ES-I3 (cell line): ENCODE measurements at regions not wholly inside any gene's neighbourhood (a gene's known extent, or its start where the extent isn't known, plus 50 kb on each side); places are given as distances from the start of the nearest gene placed in this dataset.

Experiments used
- H3K36me3 ChIP-seq: 2 replicates; pipeline ENCODE4 v1.6.1; 2013; ENCODE audit warnings: mild to moderate bottlenecking, low read length, control low read depth, moderate library complexity; ENCODE audit not compliant: insufficient read depth
- H3K4me1 ChIP-seq: 2 replicates; pipeline ENCODE4 v1.6.1; 2013; ENCODE audit warnings: mild to moderate bottlenecking, control low read depth, low read length; ENCODE audit not compliant: insufficient read depth
- H3K9ac ChIP-seq: 2 replicates; pipeline ENCODE4 v1.6.1; 2013; ENCODE audit warnings: low read depth, mild to moderate bottlenecking, low read length, moderate library complexity
- H3K9me3 ChIP-seq: 2 replicates; pipeline ENCODE4 v1.6.1; 2013; ENCODE audit warnings: mild to moderate bottlenecking, low read length, moderate library complexity; ENCODE audit not compliant: control insufficient read depth, insufficient read depth

DNA sequence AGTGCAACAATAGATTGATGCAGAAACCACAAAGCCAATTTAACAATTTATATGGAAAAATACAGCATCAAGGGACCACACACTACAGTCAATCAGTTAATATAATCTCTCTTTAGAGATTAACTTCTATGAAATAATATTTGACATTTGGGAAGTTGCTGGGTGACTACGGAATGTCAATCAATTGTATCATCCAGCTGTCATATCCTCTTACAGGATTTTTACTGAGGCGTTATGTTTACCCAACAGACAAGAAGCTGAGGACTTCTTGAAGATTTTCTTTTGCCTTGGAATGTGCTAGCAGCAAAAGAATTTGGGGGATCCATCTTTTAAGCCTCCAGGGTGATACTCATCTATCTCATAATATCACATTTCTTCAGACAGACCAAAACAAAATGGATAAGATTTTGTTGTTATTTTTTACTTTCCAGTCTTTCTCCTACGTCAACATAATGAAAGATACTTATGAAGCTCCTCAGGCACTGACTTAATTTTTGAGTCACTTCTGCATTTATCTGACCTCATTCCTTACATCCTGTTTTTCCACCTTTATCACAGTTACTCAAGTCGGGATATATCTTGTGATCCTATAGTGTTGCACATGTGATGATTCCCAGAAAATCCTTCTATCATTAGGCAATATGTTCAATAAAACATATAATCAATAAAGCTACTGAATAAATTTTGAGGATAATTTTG is 227.2 kb upstream of the SPHKAP start:
- no peaks in the 10 kb centered on the region for H3K36me3 ChIP-seq
- H3K4me1 ChIP-seq, result no peaks in the 10 kb centered on the region
- no peak overlapping the region for H3K9ac ChIP-seq
- H3K9me3 ChIP-seq, result no peaks in the 10 kb centered on the region

DNA sequence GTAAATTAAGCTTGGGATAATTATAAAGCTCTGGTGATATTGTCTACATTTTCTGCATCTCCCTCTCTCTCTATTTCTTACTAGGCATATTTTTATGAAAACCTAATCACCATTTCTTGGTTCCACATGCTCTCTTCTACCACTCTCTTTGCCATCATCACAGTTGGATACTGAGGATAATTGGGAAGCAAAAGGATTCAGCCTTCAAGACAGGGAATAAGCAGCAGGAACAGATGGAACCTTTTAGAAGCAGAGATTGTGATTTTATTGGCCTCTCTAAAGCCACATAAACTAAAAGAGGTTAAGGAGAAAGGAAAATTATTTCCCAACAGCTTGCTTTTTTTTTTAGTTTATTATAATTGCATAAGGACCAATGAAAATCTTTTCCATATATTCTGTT is 226.3 kb upstream of the SPHKAP start:
- Histone ChIP-seq H3K36me3 (no peaks in the 10 kb centered on the region), H3K9ac (no peak overlapping the region), H3K4me1 (no peaks in the 10 kb centered on the region), H3K9me3 (no peaks in the 10 kb centered on the region)

DNA sequence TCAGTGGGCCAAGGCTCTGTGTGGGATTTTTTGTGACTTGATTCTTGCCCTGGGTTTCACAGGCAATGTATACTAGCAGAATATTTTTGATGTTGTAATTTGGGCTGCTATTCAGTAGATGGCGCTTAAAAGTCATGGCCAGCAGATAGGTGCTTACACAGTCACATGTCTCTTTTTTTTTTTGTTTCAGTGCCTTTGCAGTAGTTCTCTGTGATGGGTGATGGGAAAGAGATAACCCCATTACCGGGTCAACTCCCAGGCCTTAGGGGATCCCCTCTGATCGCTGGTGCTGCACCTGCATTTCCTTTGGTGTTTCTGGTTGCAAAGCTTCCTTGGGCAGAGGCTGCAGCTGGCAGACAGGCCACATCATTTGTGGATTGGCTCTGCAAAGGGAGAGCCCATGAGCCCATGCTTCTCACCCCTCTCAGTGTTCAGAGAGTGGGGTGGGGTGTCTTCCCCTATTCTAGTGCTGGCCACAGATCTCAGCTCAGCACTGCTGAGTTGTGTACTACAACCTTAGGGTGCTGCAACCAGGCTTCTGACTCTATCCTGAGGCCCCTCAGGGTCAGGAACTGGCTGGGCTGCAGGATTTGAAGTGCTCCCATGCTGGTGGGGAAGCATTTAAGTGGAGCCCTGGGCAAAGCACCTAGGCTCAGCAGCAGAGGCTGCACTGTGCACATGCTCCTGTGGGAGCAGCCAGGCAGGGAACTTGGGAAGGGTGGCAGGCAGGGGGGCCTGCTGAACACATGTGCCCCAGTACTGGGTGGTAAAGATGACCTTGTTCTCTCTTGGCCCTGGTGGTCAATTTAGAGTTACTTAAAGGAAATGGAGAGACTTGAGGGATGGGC is 219.8 kb upstream of the SPHKAP start:
- H3K9me3 ChIP-seq, result no peaks in the 10 kb centered on the region; the same call in 1 of the 2 replicates
- H3K4me1 ChIP-seq, result no peaks in the 10 kb centered on the region
- no peaks in the 10 kb centered on the region for H3K36me3 ChIP-seq
- H3K9ac ChIP-seq, result no peak overlapping the region

DNA sequence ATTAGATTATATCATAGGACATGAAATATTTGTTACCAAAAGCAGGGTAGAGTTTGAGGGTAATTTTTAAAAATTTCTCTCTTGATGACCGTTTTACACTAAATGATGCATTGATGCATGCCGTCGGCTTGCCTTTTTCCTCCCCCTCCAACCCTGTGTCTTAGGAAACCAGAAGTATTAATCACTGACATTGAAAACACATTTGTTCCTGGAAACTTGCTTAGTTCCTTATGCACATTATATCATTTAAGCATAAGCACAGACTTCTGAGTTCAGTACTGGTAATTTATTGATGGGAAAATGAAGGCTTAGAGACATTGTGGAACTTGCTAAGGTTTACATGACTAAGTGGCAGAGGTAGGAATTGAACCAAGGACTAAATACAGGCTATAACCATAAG is 206.3 kb upstream of the SPHKAP start:
- no peaks in the 10 kb centered on the region; the same call in none of the 2 replicates for H3K9me3 ChIP-seq
- no peak overlapping the region for H3K9ac ChIP-seq
- no peaks in the 10 kb centered on the region for H3K4me1 ChIP-seq

DNA sequence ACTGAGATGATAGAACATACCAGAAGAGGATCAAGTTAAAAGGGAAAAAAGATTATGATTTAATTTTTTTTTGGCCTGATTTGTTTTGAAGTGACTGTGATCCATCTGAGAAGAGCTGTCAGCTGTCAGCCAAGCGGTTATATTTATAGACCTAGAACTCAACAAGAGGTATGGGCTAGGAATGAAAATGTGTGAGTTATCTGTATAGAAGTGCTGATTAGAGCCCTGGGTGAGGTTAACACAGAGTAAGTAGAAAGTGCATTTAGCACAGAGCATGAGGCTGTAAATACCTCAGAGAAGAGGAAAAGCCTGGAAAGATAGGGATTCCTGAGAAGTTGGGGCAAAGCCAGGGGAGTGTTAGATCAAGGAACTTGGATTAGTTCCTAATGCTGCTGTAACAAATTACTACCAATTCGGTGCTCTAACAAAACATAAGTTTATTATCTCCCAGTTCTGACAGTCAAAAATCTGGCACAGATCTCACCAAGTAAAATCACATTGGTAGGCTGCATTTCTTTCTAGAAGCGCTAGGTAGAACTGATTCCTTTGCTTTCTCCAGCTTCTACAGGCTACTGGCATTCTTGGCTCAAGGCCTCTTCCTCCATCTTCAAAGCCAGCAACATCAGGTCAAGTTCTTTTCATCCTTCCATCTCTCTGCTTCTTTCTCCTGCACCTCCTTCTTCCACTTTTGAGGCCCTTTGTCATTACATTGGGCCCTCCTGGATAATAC is 197.4 kb upstream of the SPHKAP start:
- Histone ChIP-seq H3K9me3 (no peaks in the 10 kb centered on the region), H3K9ac (no peak overlapping the region), H3K4me1 (no peaks in the 10 kb centered on the region), H3K36me3 (no peaks in the 10 kb centered on the region)

More for the DNA sequence above, 206.3 kb upstream of the SPHKAP start:
- H3K36me3 ChIP-seq, result no peaks in the 10 kb centered on the region

DNA sequence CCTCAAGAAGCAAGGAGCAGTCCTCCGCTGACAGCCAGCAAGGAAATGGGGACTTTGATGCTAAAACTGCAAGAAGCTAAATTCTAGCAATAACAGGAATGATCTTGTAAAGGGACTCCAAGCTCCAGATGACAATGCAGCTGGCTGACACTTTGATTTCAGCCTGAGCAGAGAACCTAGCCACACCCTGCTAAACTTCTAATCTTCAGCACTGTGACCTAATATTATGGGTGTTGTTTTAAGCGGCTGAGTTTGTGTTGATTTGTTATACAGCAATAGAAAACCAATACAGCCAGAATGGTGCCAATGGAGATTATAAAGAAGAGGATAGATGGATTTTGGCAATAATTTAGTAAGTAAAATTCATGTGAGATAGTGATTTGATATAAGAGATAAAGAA is 196.7 kb upstream of the SPHKAP start:
- Histone ChIP-seq H3K9ac (no peak overlapping the region), H3K36me3 (no peaks in the 10 kb centered on the region), H3K4me1 (no peaks in the 10 kb centered on the region), H3K9me3 (no peaks in the 10 kb centered on the region)

DNA sequence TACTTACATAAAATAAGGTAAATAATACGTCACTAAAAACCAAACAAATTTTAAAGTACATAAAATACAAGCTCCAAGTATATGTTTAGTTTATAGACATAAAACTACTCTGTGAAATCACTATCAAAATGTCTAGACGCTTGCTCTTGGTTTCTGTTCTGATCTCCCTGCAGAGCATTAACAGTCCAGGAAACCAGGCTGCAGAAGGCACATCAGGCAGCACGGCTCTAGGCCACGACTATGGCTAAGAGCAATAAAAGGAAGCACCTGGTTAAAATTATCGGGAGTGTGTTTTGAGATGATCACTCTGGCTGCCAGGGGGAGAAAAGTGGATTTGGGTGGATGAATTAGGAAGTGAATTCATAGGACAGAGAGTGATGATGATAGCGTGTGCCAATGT is 196.0 kb upstream of the SPHKAP start:
- H3K9ac ChIP-seq, result no peak overlapping the region
- no peaks in the 10 kb centered on the region for H3K36me3 ChIP-seq
- H3K9me3 ChIP-seq, result no peaks in the 10 kb centered on the region
- no peaks in the 10 kb centered on the region for H3K4me1 ChIP-seq

DNA sequence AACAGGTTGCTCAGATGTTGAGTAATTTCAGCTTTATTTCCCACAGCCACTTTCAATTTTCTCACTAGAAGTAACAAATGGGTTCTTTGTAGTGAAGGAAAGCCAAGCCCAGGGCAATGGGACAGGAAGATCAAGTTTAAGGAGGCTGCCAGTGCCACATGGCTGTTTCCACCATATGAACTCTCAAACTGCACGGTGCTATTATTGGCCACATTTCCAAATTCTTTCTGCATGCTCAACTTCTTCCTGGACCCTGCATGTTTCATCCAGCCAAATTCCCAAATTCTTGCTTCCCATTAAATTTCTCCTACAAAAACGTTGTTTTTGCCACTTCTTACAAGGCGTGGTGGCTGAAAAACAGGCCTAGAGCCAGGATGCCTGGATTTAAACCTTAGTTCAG is 193.3 kb upstream of the SPHKAP start:
- Histone ChIP-seq H3K9me3 (no peaks in the 10 kb centered on the region), H3K9ac (no peak overlapping the region), H3K36me3 (no peaks in the 10 kb centered on the region), H3K4me1 (no peaks in the 10 kb centered on the region)

DNA sequence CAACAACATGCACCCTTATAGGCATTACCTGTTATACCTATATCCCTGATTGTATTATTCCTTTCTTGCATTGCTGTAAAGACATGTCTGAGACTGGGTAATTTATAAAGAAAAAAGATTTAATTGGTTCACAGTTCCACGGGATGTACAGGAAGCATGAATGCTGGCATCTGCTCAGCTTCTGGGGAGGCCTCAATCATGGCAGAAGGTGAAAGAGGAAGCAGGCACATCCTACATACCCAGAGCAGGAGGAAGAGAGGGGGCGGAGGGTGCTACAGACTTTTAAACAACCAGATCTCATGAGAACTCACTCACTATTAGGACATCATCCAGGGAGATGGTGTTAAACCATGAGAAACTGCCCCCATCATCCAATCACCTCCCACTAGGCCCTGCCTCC is 191.7 kb upstream of the SPHKAP start:
- Histone ChIP-seq H3K9ac (no peak overlapping the region), H3K36me3 (no peaks in the 10 kb centered on the region), H3K4me1 (no peaks in the 10 kb centered on the region), H3K9me3 (no peaks in the 10 kb centered on the region)

DNA sequence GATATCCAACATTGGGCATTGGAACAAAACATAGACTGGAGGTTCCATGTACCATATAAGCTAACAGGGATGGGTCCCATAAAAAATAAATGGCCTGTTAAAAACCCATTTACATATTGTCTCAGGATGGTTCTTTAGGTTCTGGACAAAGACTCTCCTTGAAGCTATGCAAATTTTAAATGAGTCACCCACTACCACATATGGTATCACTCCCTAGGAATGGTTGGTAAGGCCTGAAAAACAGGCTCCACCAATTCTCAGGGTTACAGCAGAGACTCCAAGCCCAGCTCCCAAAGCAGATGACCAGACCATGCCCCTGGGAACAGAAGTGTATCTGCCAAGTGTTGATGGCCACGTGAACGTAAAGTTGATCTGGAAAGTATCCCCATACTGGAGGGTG is 190.7 kb upstream of the SPHKAP start:
- no peak overlapping the region for H3K9ac ChIP-seq
- no peaks in the 10 kb centered on the region for H3K9me3 ChIP-seq
- H3K4me1 ChIP-seq, result no peaks in the 10 kb centered on the region
- H3K36me3 ChIP-seq, result no peaks in the 10 kb centered on the region

DNA sequence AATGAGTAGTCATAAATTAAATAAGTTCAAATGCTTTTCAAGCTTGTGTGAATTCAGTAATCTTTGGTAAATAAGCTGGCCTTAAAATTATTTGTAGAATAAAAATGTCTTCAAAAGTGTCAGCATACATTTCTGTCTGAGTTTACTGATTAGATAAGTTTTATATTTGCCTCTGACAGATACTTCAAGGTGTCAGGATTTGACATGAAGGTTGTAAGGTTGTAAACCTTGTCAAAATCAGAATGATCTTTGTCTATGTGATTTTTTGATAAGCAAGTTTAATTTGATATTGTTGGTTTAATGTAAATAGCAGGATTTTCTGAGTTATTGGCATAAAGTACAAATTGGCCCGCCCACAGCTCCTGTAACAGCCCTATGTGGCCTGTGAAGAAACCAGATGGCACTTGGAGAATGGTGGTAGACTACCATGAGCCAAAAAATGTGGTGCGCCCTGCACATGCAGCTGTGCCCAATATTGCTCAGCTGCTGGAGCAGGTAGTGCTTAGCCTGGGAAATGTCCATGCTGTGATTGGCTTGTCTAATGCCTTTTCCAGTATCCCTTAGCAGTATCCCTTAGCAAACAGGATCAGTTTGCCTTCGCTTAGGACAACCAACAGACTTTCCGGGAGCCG is 188.0 kb upstream of the SPHKAP start:
- no peaks in the 10 kb centered on the region for H3K4me1 ChIP-seq
- H3K9ac ChIP-seq, result no peak overlapping the region
- H3K36me3 ChIP-seq, result no peaks in the 10 kb centered on the region
- H3K9me3 ChIP-seq, result no peaks in the 10 kb centered on the region

DNA sequence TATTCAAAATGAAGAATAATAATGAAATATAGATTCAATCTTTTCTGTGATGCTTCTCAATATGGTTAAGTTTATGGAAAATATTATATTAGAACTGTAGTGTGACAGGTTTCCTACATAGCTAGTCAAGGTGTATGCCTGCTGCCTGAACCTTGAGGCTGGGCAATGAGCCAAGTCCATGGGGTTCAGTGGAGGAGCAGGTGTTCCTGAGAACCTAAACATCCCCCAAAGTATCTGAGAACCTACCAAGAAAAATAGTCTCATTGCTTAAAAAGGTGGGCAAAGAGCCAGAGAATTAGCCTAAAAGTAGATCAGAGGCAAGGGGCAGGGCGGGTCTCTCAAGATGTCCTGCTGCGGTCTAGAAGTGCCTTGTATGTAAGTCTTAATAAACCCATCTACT is 185.9 kb upstream of the SPHKAP start:
- Histone ChIP-seq H3K9me3 (no peaks in the 10 kb centered on the region), H3K4me1 (no peaks in the 10 kb centered on the region), H3K36me3 (no peaks in the 10 kb centered on the region), H3K9ac (no peak overlapping the region)

DNA sequence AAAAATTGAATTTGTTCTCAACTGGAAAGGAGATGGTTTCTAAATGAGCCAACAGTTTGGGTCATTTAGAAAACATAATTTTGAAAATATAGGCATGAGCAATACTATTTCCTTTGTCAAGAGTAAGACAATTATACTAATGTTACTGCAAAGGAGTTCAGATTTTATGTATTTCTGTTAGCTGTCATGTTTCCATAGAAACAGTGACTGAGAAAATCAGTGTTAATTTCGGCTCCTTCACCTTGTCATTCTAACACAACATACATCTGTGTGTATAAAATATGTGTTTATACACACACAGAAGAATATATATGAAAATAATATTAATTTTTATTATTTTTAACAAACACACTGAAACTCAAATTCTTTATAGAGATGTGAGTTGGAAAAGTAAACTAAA is 178.0 kb upstream of the SPHKAP start:
- Histone ChIP-seq H3K9ac (no peak overlapping the region), H3K9me3 (no peaks in the 10 kb centered on the region), H3K36me3 (no peaks in the 10 kb centered on the region), H3K4me1 (no peaks in the 10 kb centered on the region)

DNA sequence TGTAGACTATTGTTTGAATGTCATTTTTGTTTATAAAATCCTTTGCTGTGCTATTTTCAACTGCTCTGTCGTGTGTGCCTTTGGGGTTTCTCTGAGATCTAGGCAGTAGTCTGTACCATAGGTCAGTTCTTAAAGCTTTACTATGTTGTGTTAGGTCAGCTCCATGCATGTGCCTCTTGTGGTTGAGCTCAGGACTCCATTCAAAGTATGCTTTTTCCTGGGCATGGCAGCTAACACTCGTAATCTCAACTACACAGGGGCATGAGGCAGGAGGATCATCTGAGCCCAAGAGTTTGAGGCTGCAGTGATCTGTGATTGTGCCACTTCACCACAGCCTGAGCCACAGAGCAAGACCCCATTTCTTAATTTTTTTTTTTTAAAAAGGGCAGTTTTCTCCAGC is 174.4 kb upstream of the SPHKAP start:
- no peak overlapping the region for H3K9ac ChIP-seq
- H3K9me3 ChIP-seq, result no peaks in the 10 kb centered on the region
- H3K4me1 ChIP-seq, result no peaks in the 10 kb centered on the region
- no peaks in the 10 kb centered on the region for H3K36me3 ChIP-seq
